ENCODE measurements at regions not wholly inside any gene's neighbourhood (a gene's known extent, or its start where the extent isn't known, plus 50 kb on each side); places are given as distances from the start of the nearest gene placed in this dataset.

DNA sequence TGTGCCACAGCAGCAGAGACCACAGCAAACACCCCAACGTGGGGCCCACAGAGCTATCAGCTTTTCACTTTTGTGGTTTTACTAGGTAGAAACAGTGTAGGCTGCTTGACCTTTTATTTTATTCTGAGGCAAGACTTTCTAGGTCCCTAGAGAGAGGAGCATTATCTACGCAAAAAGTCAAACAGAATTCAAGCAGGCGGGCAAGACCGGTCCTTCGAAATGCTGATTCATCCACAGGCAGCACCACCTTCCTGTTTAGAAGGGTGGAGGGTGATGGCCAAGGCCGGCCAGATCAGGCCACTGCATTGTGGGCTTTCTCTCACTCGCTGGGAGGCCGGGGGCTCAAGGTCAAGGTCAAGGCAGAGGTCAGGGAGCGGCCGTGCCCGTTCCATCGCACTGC, 573.0 kb downstream of the GALR1 start:
- TF ChIP-seq, protein P1, sequence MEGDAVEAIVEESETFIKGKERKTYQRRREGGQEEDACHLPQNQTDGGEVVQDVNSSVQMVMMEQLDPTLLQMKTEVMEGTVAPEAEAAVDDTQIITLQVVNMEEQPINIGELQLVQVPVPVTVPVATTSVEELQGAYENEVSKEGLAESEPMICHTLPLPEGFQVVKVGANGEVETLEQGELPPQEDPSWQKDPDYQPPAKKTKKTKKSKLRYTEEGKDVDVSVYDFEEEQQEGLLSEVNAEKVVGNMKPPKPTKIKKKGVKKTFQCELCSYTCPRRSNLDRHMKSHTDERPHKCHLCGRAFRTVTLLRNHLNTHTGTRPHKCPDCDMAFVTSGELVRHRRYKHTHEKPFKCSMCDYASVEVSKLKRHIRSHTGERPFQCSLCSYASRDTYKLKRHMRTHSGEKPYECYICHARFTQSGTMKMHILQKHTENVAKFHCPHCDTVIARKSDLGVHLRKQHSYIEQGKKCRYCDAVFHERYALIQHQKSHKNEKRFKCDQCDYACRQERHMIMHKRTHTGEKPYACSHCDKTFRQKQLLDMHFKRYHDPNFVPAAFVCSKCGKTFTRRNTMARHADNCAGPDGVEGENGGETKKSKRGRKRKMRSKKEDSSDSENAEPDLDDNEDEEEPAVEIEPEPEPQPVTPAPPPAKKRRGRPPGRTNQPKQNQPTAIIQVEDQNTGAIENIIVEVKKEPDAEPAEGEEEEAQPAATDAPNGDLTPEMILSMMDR (IDR thresholded peaks at IDR 0.05; ENCODE audit: low read depth, low read length) = no peak
- TF ChIP-seq EZH2phosphoT487 (IDR thresholded peaks at IDR 0.05; ENCODE audit: low read depth) = no peak
